GM12878 (cell line): ENCODE measurements at regions not wholly inside any gene's neighbourhood (a gene's known extent, or its start where the extent isn't known, plus 50 kb on each side); places are given as distances from the start of the nearest gene placed in this dataset.

Source experiments
- ATAC-seq: fragments of 200-7000 bp; cut with Tn5 transposase; 3 replicates; pipeline ENCODE4 v1.9.1; 2020; ENCODE audit warnings: mild to moderate bottlenecking, moderate library complexity
- BruUV-seq: library from RNA; stranded (reverse); fragments of 400-500 nt; replicated peaks from 2 replicates; lab custom pipeline; 2021; lab: Mats Ljungman, UMichigan
- CTCF ChIA-PET: fragments of 300-600 bp; sonication (Branson Sonifier 250); formaldehyde crosslinking; extraction: SDS; loops from one replicate; lab custom pipeline; 2021; ENCODE audit warnings: inconsistent platforms; lab: Yijun Ruan, JAX
- POLR2A ChIA-PET: fragments of 350-600 bp; formaldehyde crosslinking; extraction: SDS; loops from one replicate; lab custom pipeline; 2021; ENCODE audit warnings: inconsistent platforms; lab: Charles Lee
- RAD21 ChIA-PET: fragments of 300-600 bp; sonication (Branson Sonifier 250); formaldehyde crosslinking; loops from one replicate; lab custom pipeline; 2023; ENCODE audit warnings: antibody characterized with exemption; ENCODE audit not compliant: unreplicated experiment; lab: Charles Lee
- SMC1A ChIA-PET: fragments of 300-600 bp; sonication (Branson Sonifier 250); formaldehyde crosslinking; loops from one replicate; lab custom pipeline; 2023; ENCODE audit not compliant: unreplicated experiment, uncharacterized antibody; lab: Charles Lee
- DNase-seq: peaks from one replicate; pipeline ENCODE4 v3.0.0-alpha.2; 2011; ENCODE audit warnings: low read depth, low spot score
- FAIRE-seq: peaks from 3 replicates; lab custom pipeline; 2011; peaks lifted over from hg19 to GRCh38; lab: Jason Lieb, UNC
- H2AFZ ChIP-seq: 2 replicates; pipeline ENCODE4 v1.6.0; 2011; ENCODE audit warnings: low read depth, low read length, control low read depth; ENCODE audit not compliant: control insufficient read depth
- H3K27ac ChIP-seq: 2 replicates; pipeline ENCODE4 v1.5.1; 2011; ENCODE audit warnings: control low read depth; ENCODE audit not compliant: control insufficient read depth, insufficient read depth
- H3K27me3 ChIP-seq, 2 experiments: replicated peaks in 1 of 2; 2 replicates each; pipeline versions ENCODE4 v1.6.0 to v1.6.1; 2011; ENCODE audit warnings: low read length in 1 of 2; ENCODE audit not compliant: control insufficient read depth in 2 of 2, insufficient read depth in 2 of 2
- H3K36me3 ChIP-seq, 2 experiments: 2 replicates each; pipeline ENCODE4 v1.5.1; 2011; ENCODE audit warnings: low read length in 1 of 2; ENCODE audit not compliant: control insufficient read depth in 2 of 2, insufficient read depth in 2 of 2
- H3K4me1 ChIP-seq: 2 replicates; pipeline ENCODE4 v1.6.1; 2011; ENCODE audit warnings: mild to moderate bottlenecking, low read length, moderate library complexity, mixed read lengths; ENCODE audit not compliant: control insufficient read depth, insufficient read depth
- H3K4me2 ChIP-seq: 2 replicates; pipeline ENCODE4 v1.6.0; 2011; ENCODE audit warnings: control low read depth; ENCODE audit not compliant: control insufficient read depth, insufficient read depth
- H3K4me3 ChIP-seq: fragments of 200-600 bp; sonication (generic); 2 replicates; pipeline ENCODE4 v1.5.1; 2016
- H3K79me2 ChIP-seq: 2 replicates; pipeline ENCODE4 v1.6.0; 2011; ENCODE audit warnings: low read length; ENCODE audit not compliant: control insufficient read depth, insufficient read depth
- H3K9ac ChIP-seq: 2 replicates; pipeline ENCODE4 v1.8.0; 2011; ENCODE audit warnings: low read length, control low read depth, mixed read lengths; ENCODE audit not compliant: control insufficient read depth, insufficient read depth
- H3K9me3 ChIP-seq: replicated peaks from 3 replicates; pipeline ENCODE4 v1.5.1; 2011; ENCODE audit warnings: mild to moderate bottlenecking, low read length; ENCODE audit not compliant: control insufficient read depth, insufficient read depth
- H4K20me1 ChIP-seq: 2 replicates; pipeline ENCODE4 v1.6.0; 2011; ENCODE audit not compliant: control insufficient read depth, insufficient read depth
- BRCA1 ChIP-seq: IDR thresholded peaks from 2 replicates; pipeline ENCODE4 v1.6.1; 2011; ENCODE audit warnings: low read depth, low read length, improper control_type of control experiment
- CBFB ChIP-seq: IDR thresholded peaks from 2 replicates; pipeline ENCODE4 v1.6.1; 2016; ENCODE audit warnings: antibody characterized with exemption, low read depth
- MTA3 ChIP-seq: IDR thresholded peaks from 2 replicates; pipeline ENCODE4 v1.6.1; 2012; ENCODE audit warnings: low read length, inconsistent platforms, borderline replicate concordance
- MYC ChIP-seq: IDR thresholded peaks from 2 replicates; pipeline ENCODE4 v1.6.1; 2011; ENCODE audit warnings: mild to moderate bottlenecking, low read length, moderate library complexity, inconsistent platforms; ENCODE audit not compliant: insufficient read depth, insufficient replicate concordance, insufficient read length, severe bottlenecking
- SIN3A ChIP-seq: IDR thresholded peaks from 2 replicates; pipeline ENCODE4 v1.6.1; 2012; ENCODE audit warnings: low read depth, low read length, improper control_type of control experiment
- SP1 ChIP-seq: IDR thresholded peaks from one replicate; pipeline ENCODE4 v1.6.1; 2011; ENCODE audit warnings: low read depth, low read length
- ZBED1 ChIP-seq: IDR thresholded peaks from 2 replicates; pipeline ENCODE4 v1.6.1; 2016; ENCODE audit warnings: borderline replicate concordance
- WGBS: methylation state at CpG from one replicate; pipeline ENCODE4 v1.1.6; 2016; ENCODE audit warnings: low lambda C conversion rate; ENCODE audit not compliant: insufficient replicate concordance, insufficient coverage; ENCODE audit errors: missing lambda C conversion rate; 5-methylcytosine and 5-hydroxymethylcytosine counted together
- in situ Hi-C: fragments of 300-500 bp; cut with MboI; formaldehyde crosslinking; loops from 9 replicates; pipeline ENCODE4 v1.14.3; 2018; ENCODE audit warnings: mixed read lengths
- intact Hi-C: fragments of 100-400 bp; cut with micrococcal nuclease; formaldehyde crosslinking; loops from one replicate; pipeline ENCODE4 v1.14.2; 2022; ENCODE audit not compliant: unreplicated experiment

GRCh38 chr13:111659219-111659775 lies 338.9 kb downstream of the TEX29 start:
- Histone ChIP-seq H2AFZ (no peak overlapping the region), H3K79me2 (no peaks in the 10 kb centered on the region), H3K36me3 (no peaks in the 10 kb centered on the region), H3K4me1 (no peaks in the 10 kb centered on the region), H3K9ac (no peak overlapping the region), H3K4me2 (no peak overlapping the region), H3K4me3 (no peak overlapping the region), H3K9me3 (no peaks in the 10 kb centered on the region; the same call in 2 of the 3 replicates), H3K27me3 (no peaks in the 10 kb centered on the region), H3K27ac (no peak overlapping the region), H4K20me1 (no peaks in the 10 kb centered on the region)
- TF ChIP-seq SIN3A (no peak), MYC (no peak), SP1 (no peak)
- ChIA-PET RAD21 (no interaction called here), POLR2A (no interaction called here), CTCF (no interaction called here), SMC1A (no interaction called here)
- intact Hi-C loops (no loop called here), in situ Hi-C loops (no loop called here)
- FAIRE-seq (no peak), DNase-seq (no peak), ATAC-seq (no peak)
- no TSS peak for BruUV-seq
- WGBS = 61% methylated on average over 9 of the region's 9 CpGs

- WGBS = 9% methylated on average over 6 of the region's 7 CpGs
- H3K4me3 ChIP-seq = no peak overlapping the region
- no peak overlapping the region for H3K27ac ChIP-seq
- H3K9ac ChIP-seq = no peak overlapping the region
- no peaks in the 10 kb centered on the region for H3K79me2 ChIP-seq
- H3K9me3 ChIP-seq = no peaks in the 10 kb centered on the region; the same call in 2 of the 3 replicates
- in situ Hi-C loops = no loop called here
- SMC1A ChIA-PET = no interaction called here
- CTCF ChIA-PET = no interaction called here
- TF ChIP-seq BRCA1 (no peak), ZBED1 (no peak), MTA3 (no peak), CBFB (no peak)
- TF ChIP-seq, all 136 proteins: peak for 0
- H3K4me1 ChIP-seq = no peaks in the 10 kb centered on the region
- ChIA-PET RAD21 (no interaction called here), POLR2A (no interaction called here)
- intact Hi-C loops = no loop called here
- DNase-seq (no peak), FAIRE-seq (no peak), ATAC-seq (no peak)
- no peaks in the 10 kb centered on the region for H3K27me3 ChIP-seq
- H3K36me3 ChIP-seq = no peaks in the 10 kb centered on the region
- BruUV-seq = no TSS peak
- no peaks in the 10 kb centered on the region for H4K20me1 ChIP-seq
- H3K4me2 ChIP-seq = no peak overlapping the region
- no peak overlapping the region for H2AFZ ChIP-seq
Measured at GRCh38 chr13:111659842-111660241, 339.4 kb downstream of the TEX29 start.
